HEK293T (cell line): ENCODE measurements at regions not wholly inside any gene's neighbourhood (a gene's known extent, or its start where the extent isn't known, plus 50 kb on each side); places are given as distances from the start of the nearest gene placed in this dataset.

Experiments used
- CTCF ChIA-PET: fragments of 350-600 bp; formaldehyde crosslinking; extraction: SDS; loops from one replicate; lab custom pipeline; 2021; ENCODE audit warnings: antibody characterized with exemption, inconsistent platforms; lab: Yijun Ruan, JAX
- POLR2A ChIA-PET: fragments of 350-600 bp; formaldehyde crosslinking; extraction: SDS; loops from one replicate; lab custom pipeline; 2020; ENCODE audit warnings: antibody characterized with exemption, inconsistent platforms; lab: Yijun Ruan, JAX
- DNase-seq: peaks from one replicate; pipeline ENCODE4 v3.0.0; 2012; ENCODE audit warnings: mixed read lengths; ENCODE audit errors: extremely low spot score
- ARNT ChIP-seq: fragments of 450-650 bp; IDR thresholded peaks from 2 replicates; pipeline ENCODE4 v1.6.1; 2017; ENCODE audit warnings: mild to moderate bottlenecking
- BHLHE40 ChIP-seq: fragments of 450-650 bp; IDR thresholded peaks from 2 replicates; pipeline ENCODE4 v1.6.1; 2016; ENCODE audit warnings: mild to moderate bottlenecking, moderate library complexity, borderline replicate concordance
- CTBP1 ChIP-seq: fragments of 450-650 bp; IDR thresholded peaks from 2 replicates; pipeline ENCODE4 v1.6.1; 2016; ENCODE audit warnings: borderline replicate concordance
- ELF4 ChIP-seq: fragments of 450-650 bp; IDR thresholded peaks from 2 replicates; pipeline ENCODE4 v1.6.1; 2017; ENCODE audit warnings: antibody characterized with exemption
- FOXA1 ChIP-seq: fragments of 450-650 bp; IDR thresholded peaks from 2 replicates; pipeline ENCODE4 v1.6.1; 2016; ENCODE audit warnings: mild to moderate bottlenecking
- FOXK2 ChIP-seq: fragments of 450-650 bp; IDR thresholded peaks from 2 replicates; pipeline ENCODE4 v1.6.1; 2016; ENCODE audit warnings: mild to moderate bottlenecking
- FOXM1 ChIP-seq: fragments of 450-650 bp; IDR thresholded peaks from 2 replicates; pipeline ENCODE4 v1.6.1; 2017; ENCODE audit warnings: mild to moderate bottlenecking, borderline replicate concordance
- HDGF ChIP-seq: fragments of 450-650 bp; IDR thresholded peaks from 2 replicates; pipeline ENCODE4 v1.6.1; 2017; ENCODE audit warnings: antibody characterized with exemption, borderline replicate concordance
- L3MBTL2 ChIP-seq: fragments of 450-650 bp; conservative IDR thresholded peaks from 2 replicates; pipeline ENCODE4 v1.6.1; 2016; ENCODE audit warnings: mild to moderate bottlenecking
- LEF1 ChIP-seq: fragments of 450-650 bp; IDR thresholded peaks from 2 replicates; pipeline ENCODE4 v1.6.1; 2017; ENCODE audit warnings: mild to moderate bottlenecking, borderline replicate concordance
- NFRKB ChIP-seq: fragments of 450-650 bp; IDR thresholded peaks from 2 replicates; pipeline ENCODE4 v1.6.1; 2016; ENCODE audit warnings: mild to moderate bottlenecking, moderate library complexity
- SP1 ChIP-seq: fragments of 450-650 bp; IDR thresholded peaks from 2 replicates; pipeline ENCODE4 v1.6.1; 2017
- SUZ12 ChIP-seq: fragments of 450-650 bp; IDR thresholded peaks from 2 replicates; pipeline ENCODE4 v1.6.1; 2016; ENCODE audit warnings: mild to moderate bottlenecking
- TARDBP ChIP-seq: fragments of 450-650 bp; IDR thresholded peaks from 2 replicates; pipeline ENCODE4 v1.6.1; 2016
- ZNF384 ChIP-seq: fragments of 450-650 bp; IDR thresholded peaks from 2 replicates; pipeline ENCODE4 v1.6.1; 2016
- TF ChIP-seq, protein P1 (sequence below): fragments of 450-650 bp; IDR thresholded peaks from 2 replicates; pipeline ENCODE4 v1.6.1; 2016

DNA sequence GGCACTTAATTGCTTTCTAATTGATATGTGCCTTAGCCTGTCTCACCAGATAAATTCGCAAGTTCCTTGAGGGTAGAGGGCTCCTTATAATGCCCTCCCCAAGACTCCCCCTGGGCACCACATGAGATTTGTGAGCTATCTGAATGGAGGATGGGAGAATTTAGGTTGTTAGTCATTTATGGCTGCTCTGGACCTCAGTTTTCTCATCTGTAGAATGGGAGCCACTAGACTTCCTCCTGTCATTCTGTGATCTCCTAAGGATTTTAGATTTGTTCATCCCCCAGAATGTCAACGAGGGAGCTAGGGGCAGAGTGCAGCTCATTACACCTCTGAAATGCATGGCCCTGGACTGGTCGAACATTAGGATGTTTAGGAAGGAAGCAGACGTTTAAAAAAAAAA is 294.6 kb downstream of the MIAT start:
- ChIA-PET CTCF (interaction anchor here (0.9 kb wide), 1 partner anchor 46 kb away, joined by 3 read pairs; no protein-coding TSS in a partner anchor), POLR2A (interaction anchor here (1.1 kb wide), 1 partner anchor 10 kb away, joined by 3 read pairs; no protein-coding TSS in a partner anchor)
- TF ChIP-seq ZNF384 = no peak
- TF ChIP-seq HDGF = no peak
- TF ChIP-seq NFRKB = no peak
- no peak for TF ChIP-seq LEF1
- no peak for TF ChIP-seq FOXA1
- no peak for TF ChIP-seq L3MBTL2
- no peak for TF ChIP-seq BHLHE40
- TF ChIP-seq, protein P1, sequence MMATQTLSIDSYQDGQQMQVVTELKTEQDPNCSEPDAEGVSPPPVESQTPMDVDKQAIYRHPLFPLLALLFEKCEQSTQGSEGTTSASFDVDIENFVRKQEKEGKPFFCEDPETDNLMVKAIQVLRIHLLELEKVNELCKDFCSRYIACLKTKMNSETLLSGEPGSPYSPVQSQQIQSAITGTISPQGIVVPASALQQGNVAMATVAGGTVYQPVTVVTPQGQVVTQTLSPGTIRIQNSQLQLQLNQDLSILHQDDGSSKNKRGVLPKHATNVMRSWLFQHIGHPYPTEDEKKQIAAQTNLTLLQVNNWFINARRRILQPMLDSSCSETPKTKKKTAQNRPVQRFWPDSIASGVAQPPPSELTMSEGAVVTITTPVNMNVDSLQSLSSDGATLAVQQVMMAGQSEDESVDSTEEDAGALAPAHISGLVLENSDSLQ = no peak
- TF ChIP-seq ELF4 = no peak
- no peak for TF ChIP-seq SUZ12
- no peak for TF ChIP-seq ARNT
- TF ChIP-seq TARDBP = no peak
- no peak for TF ChIP-seq CTBP1
- no peak for TF ChIP-seq FOXM1
- no peak for TF ChIP-seq FOXK2
- no peak for TF ChIP-seq SP1
- no peak for DNase-seq

DNA sequence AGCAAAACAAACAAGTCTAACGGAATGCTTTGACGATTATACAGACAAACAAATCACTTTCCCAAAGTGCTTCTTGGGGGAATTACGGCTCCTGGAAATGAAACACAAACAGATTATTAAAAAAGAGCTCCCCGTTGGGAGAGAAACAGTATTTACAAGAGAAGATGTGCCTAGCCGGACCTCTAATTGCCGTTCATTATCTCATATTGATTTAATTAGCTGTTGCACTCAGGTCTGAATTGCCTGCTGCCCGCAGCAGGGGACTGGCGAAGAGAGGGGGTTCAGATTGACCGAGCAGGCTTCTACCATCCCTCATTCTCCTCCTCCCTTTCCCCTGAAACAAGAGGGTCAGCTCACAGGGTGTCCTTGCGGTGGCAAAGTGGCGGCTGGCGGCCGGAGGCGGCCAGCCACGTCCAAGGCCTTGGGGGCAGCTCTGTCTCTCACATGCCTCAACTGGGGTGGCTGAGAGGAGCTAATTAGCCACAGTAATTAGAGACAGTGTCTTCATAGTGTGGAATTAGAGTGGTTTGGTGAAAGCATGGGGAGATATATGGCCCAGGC is 295.1 kb downstream of the MIAT start:
- no peak for DNase-seq
- TF ChIP-seq, protein P1 = no peak
- TF ChIP-seq CTBP1 (no peak), ZNF384 (no peak), FOXK2 (no peak), HDGF (no peak)
- CTCF ChIA-PET = no interaction called here
- POLR2A ChIA-PET = interaction anchor here (1.1 kb wide), 1 partner anchor 10 kb away, joined by 3 read pairs; no protein-coding TSS in a partner anchor

DNA sequence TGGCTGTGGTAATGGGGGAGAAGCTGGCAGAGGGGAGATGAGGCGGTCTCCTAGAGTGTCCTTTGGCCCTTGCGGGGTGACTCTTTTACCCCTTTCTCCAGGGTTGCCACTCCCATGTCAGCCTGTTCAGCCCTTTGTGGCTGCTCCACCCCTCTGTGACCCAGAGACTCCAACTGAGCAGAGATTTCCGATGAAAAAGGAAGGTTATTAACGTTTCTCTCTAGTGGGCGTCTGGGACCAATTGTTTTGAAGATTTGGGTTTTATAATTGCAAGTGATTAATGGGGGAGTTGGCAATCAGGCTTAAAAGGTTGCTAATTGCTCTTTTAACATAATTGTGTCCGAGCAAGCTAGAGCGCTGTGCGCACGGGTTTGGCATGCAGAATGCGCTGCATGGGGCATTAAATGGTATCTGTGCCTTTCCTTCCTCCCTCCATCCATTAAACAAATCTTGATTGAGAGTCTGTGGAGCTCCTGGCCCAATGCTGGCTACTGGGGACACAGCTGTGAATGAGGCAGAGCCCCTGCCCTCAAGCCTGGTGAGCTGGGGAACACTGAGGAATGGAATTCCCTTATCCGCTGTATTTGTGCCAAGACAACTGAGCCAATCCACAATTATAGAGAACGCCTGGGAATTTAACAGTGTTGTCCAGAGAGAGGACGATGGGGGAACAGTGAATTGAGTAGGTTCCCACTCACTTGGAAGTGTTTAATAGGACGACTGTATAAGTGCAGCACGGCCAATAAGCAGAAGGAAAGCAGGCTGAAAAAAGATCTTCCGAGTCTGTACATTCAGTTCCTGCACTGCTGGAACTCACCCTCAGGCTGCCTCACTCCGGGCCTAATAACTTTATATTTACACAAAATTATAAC is 295.9 kb downstream of the MIAT start:
- CTCF ChIA-PET = no interaction called here
- TF ChIP-seq ELF4 (no peak), TARDBP (no peak), LEF1 (no peak), FOXK2 (no peak), ARNT (no peak), SUZ12 (no peak), L3MBTL2 (no peak), SP1 (no peak)
- TF ChIP-seq, protein P1 = no peak
- POLR2A ChIA-PET = no interaction called here
- no peak for DNase-seq

DNA sequence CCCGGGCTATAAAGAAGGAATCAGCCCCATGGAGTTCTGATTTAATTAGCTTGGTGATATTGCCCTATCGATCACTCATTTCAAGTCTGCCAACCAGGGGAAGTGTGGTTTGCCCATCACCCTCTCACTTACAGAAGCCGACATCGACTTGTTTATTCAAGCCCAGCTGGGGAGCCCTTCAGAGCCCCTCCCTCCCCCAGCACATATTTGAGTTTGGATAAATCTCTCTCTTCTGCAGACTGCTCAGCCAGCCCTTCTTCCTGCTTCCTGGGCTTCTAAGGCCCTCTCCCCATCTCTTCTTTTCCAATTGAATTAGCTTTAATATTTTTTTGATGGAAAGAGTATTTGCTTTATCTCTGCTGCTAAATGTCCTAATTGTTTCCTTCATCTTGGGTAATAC is 299.0 kb downstream of the MIAT start:
- CTCF ChIA-PET = no interaction called here

DNA sequence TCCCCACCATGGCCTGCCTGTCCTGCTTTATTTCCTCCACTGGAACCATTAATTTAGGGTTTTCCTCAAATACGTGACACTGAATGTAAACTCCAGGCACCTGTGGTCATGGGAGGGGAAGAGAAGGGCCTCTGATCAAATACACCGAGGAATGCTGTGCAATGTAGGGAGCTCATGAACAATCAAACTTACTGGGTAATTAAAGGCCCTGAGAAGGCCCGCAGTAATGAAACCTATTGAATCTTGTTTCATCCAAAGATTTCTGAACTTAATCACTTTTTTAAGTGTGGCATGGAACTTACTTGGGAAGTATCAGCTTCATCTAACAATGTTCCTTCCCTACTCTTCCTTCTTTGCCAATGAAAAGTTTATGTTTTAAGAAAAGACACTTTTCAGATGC is 299.8 kb downstream of the MIAT start:
- DNase-seq = no peak
- ChIA-PET POLR2A (no interaction called here), CTCF (no interaction called here)
- TF ChIP-seq FOXM1 = no peak
- no peak for TF ChIP-seq TARDBP
- TF ChIP-seq FOXA1 = no peak
- no peak for TF ChIP-seq ZNF384
- TF ChIP-seq L3MBTL2 = no peak
- no peak for TF ChIP-seq NFRKB

More for the DNA sequence above, 299.0 kb downstream of the MIAT start:
- POLR2A ChIA-PET = no interaction called here
- DNase-seq = no peak
- TF ChIP-seq ELF4 = no peak

DNA sequence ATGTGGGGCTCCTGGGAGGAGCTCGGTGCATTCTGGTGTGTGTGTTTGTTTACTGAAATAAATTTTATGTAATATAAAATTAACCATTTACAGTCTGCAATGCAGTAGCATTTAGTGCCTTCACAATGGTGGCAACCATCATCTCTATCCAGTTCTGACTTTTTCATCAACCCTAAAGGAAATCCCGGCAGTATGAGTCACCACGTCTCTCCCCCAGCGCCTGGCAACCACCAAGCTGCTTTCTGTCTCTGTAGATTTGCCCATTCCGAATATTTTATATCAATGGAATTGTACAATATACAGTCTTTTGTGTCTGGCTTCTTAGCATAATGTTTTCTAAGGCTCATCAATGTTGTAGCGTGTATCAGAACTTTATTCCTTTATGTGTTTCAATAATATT is 300.5 kb downstream of the MIAT start:
- POLR2A ChIA-PET = no interaction called here
- CTCF ChIA-PET = no interaction called here
- TF ChIP-seq SP1 (no peak), FOXM1 (no peak), L3MBTL2 (no peak), ZNF384 (no peak), TARDBP (no peak), CTBP1 (no peak), FOXK2 (no peak)
- TF ChIP-seq, protein P1 = no peak
- no peak for DNase-seq
